GM21515 (cell line): ENCODE measurements at regions not wholly inside any gene's neighbourhood (a gene's known extent, or its start where the extent isn't known, plus 50 kb on each side); places are given as distances from the start of the nearest gene placed in this dataset.

Experiments used
- ATAC-seq: cut with Tn5 transposase; IDR thresholded peaks from one replicate; pipeline ENCODE4 v1.9.1; 2021; ENCODE audit not compliant: unreplicated experiment

DNA sequence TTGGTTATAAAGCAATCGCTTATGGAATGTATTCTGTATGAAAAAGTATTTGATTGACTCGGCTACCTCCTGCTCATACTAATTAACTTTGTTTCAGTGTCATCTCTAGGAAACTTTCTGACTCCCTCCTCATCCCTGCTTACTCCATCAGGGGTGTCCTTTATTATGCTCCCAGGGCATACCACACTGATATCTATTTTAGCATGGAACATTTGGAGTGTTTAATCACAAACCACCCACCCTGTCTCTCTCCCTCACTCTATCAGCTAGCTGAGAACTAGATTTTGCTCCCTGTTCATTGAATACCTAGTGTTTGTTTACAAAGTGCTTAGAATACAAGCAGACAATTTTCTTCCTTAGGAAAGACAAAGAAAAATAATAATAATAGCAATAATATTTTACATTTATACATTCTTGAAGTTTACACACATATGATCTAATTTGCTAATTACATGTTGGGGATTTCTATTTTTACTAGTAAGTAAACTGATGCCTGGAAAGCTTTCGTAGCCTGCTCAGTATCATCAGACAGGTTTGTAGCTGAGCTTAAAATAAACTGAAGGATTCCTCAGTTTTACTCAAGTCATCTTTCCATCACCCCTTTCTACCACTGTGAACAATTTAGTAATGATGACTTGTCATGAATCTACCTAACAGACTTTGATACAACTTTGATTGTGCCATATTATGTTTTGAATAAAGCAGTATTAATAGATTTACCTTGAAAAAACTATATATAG lies 811.4 kb upstream of the HS3ST1 start:
- no peak for ATAC-seq

DNA sequence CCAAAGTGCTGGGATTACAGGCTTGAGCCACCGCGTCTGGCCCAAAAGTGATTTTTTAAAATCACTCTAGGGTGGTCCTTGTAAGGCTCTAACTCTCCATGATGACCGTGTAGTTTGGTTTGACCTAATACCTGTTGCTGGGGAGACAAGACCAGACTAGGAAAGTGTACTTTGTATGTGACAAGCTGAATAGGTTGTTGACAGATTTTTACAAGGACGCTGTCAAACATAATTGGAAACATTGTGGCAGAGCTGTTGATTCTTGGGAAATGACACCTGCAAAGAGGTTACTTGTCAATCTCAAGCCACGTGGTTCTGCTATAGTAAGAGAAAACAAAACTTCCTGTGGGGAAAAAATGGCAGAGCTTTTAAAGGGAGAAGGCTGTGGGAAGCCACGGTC lies 802.4 kb upstream of the HS3ST1 start:
- no peak for ATAC-seq

DNA sequence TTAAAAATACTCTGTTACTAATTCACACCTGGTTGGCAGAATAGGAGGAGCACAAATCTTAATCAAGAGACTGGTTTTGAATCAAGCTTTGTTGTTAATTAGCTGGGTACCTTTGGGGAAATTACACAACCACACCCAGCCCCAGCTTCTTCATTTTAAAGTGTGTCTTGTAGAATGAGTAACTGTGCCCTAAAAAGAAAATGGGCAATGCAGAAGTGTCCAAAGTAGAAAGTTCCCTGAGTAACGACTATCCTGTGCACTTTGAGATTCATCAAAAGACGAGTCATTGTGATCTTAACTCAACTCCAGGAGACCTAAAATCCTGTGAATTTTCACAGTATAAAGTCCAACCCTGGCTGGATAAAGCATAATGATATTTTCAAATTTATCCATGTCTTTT lies 792.3 kb upstream of the HS3ST1 start:
- ATAC-seq: no peak

DNA sequence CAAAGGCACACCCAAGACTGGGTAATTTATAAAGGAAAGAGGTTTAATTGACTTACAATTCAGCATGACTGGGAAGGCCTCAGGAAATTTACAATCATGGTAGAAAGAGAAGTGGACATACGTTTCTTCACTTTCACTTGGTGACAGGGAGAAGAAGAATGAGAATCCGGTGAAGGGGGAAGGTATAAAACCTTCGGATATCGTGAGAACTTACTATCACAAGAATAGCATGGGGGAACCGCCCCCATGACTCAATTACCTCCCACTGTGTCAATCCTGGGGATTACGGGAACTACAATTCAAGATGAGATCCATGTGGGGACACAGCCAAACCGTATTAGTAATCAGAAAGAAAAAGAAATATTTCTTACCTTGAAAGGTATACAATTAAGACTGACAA lies 782.9 kb upstream of the HS3ST1 start:
- ATAC-seq: no peak

DNA sequence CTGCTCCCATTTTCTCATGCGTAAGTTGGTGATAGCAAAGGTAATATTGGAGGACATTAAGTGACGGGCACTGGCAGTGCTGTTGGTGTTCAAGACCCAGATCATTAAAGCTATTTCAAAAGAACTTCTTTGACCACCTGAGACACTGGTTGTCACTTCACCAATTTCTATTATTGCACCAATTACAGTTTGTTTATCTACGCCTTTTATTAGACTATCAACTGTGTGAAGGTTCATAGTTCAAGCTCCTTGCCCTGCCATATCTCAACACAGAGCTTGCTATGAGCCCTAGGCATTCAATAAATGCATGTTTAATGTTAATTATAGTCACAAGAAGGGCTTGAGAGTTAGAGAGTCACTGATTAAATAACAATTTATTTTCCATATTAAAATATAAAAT lies 778.7 kb upstream of the HS3ST1 start:
- no peak for ATAC-seq

DNA sequence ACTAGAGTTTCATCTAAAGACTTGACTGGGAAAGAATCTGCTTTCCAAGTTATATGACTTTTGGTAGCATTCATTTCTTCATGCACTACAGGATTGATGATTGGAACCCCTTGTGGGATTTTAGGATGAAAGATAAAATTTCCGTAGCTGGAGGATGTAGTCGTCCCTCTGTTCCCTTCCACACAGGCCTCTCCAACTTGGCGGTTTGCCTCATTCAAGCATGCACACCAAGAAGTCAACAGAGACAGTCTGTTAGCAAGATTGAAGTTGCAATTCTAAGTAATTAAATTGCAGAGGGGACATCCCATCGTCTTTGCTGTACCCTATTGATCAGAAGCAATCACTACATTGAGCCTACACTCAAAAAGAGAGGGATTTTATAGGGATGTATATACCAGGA lies 777.4 kb upstream of the HS3ST1 start:
- ATAC-seq: no peak

DNA sequence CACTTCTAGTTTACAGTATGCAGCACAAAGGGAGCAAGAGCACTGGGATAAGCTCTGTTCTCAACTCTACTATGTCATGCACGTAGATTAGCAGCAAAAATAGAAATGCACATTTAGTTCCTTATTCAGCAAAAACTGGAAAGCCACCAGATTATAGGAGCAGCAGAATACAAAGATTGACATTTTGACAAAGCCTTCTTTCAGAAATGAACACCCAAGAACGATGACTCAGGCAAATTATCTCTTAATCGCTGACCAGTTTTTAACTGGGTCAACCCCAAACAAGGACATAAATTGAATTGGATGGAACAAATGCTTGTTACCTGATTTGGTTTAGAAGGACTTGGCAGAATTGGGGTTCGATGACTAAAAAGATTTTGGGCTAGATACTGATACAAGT lies 775.3 kb upstream of the HS3ST1 start:
- no peak for ATAC-seq

DNA sequence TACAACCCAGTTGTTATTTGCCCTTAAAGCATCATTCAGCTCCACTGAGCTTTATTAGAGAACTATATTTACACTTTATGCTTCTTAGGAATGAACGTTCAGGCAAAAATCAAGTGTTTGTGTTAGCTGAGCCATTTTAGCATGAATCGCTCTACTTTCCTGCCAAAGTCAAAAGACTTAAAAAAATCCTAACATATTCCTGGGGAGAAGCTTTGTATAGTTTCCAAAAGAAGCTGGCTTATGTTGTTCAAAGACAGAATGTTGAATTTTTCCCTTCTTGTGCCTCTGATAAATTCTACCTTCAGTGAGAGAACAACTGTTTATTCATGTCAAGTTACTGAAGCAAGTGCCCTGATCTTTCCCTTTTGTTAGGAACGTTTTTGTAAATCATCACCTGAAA lies 771.5 kb upstream of the HS3ST1 start:
- no peak for ATAC-seq

DNA sequence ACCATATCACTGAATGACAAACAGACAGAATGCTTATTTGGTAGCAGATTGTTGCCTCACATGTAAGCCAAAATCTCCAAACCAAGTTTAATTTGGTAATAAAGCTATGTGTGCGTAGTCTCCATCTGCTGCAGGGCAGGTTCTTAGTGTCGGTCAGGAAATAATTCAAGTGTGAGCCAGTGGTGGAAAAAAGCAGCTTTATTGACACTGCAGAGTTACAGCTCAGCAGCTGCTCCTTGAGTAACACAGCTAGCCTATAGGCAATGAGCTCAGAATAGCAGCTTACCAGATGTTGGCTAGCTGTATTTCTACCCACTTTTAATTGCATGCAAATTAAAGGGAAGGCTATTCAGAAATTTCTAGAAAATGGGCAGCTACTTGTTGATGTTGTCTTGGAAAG lies 757.8 kb upstream of the HS3ST1 start:
- ATAC-seq: no peak

DNA sequence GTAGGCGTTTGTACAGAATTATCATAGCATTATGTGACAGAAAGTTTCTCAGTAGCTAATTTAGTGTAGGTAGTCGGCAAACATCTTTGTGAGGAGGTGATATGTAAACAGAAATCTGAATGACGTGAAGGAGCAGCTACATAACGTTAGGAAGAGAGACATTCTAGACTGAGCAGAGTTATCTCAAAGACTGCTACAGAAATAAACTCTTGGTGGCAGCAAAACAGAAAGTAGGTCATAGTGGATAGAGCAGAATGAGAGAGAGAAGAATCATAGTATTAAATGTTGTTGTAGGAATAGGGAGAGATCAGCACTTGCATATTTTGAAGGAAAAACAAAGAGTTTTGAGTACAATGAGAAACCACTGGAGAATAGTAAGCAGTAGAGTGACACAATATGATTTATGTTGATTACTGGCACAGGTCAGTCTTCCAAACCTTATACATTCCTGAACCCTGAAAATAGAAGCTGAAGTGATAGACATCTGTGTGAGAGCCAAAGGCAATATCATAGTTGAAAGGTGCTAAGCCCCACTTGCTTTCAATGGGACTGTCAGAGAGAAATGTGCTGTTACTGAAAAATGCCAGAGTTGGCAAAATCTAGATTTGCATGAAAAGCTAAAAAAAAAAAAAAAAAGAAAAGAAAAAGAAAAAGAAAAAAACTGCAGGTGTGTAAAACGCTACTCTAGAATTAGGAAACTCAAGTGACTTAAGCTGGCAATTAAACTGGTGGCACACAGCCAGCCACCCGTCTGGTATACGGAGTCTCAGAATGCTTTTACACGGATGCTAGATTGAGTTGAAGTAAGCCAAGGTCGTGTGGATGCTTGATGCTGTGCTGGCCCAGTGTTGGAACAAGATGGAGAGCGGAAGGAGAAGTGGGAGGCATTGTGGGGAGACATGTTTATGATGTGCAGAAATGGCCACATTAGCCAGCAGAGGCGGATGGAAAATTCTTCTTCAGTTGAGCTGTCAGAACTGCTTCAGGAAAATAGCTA lies 750.2 kb upstream of the HS3ST1 start:
- ATAC-seq: no peak

DNA sequence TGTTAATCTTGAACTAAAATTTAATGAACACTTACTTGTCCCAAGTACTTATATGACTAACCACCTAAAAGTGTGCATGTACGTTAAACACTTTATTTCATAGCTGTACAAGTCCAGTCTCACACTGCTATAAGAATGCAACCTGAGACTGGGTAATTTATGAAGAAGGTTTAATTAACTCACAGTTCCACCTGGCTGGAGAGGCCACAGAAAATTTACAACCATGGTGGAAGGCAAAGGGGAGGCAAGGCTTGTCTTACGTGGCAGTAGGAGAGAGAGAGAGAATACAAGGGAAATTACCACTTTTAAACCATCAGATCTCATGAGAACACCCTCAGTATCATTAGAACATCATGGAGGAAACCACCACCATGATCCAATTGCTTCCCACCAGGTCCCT lies 748.7 kb upstream of the HS3ST1 start:
- no peak for ATAC-seq

DNA sequence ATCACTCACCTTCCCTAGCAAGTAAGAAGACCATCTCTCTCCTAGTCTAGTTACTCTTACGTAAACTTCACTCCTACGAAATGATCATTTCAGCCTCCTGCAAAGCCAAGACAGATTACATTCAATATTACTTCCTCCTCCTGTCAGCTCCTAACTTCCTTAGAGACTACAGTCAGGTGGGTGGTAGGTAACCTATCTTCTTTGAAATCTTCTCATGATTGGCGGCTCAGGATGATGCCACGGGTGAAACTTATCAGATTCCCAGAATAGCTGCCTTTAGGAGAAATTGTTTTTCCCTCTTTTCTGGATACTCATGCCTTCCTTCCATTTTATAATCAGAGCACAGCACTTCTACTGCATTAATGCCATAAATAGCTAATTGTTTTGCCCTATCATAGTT lies 744.8 kb upstream of the HS3ST1 start:
- ATAC-seq: no peak

DNA sequence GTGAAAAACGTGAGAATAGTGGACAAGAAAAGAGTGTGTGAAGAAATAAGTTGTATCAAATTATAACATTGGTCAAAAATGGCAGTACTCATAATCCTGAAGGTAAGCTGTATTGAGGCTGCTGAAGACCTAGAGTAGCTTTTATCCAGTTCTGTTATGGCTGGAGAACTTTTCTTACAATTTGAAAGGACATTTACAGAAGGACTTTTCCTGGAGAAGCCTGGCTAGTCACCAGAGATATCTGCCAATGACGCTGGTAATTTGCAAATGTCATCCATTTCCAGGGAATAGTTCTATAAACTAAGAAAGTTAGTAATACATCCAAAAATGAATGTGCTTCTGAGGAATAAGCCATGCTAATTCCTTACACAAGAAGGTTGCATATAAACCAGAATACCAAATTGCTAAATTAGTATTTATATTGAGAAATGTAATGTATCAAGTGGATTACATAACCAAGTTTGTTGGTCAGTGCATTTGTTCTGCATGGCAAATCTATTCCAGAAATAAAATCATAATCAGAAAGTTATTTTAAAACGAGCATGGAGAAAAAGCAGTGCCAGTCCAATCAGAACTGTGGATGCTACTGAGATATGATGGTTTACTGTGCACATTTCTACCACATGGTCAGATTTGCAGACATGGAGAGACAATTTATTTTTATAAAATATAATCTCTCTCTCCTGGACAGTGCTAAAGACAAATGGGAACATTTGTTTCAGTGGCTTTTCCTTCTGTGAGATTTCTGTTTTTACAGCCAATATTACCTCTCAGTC lies 743.7 kb upstream of the HS3ST1 start:
- no peak for ATAC-seq

DNA sequence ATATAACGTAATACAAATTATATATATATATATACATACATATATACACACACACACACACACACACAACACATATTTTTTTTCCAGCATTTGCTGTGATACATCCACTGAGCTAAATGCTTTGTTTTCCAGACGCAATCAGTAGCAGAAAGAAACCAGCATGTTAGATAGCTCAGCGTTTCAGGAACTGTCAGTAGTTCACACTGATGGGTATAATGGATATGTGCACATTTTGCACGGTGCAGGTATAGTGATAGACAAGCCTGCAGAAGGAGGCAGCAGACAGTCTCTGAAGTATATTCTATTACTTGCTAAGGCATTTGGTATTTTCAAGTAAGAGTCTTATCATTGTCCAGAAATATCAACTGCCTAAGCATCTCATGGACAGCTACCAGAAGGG lies 741.6 kb upstream of the HS3ST1 start:
- ATAC-seq: no peak

DNA sequence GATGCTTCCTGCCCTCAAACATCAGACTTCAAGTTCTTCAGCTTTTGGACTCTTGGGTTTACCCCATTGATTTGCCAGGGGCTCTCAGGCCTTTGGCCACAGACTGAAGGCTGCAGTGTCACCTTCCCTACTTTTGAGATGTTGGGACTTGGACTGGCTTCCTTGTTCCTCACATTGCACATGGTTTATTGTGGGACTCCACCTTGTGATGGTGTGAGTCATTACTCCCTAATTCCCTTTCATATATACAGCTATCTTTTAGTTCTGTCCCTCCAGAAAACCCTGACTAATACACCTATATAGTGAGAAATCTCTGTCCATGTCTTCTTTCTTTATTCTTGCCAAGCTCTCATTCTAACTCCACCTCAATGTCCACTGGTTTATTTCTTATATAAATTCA lies 736.9 kb upstream of the HS3ST1 start:
- no peak for ATAC-seq

DNA sequence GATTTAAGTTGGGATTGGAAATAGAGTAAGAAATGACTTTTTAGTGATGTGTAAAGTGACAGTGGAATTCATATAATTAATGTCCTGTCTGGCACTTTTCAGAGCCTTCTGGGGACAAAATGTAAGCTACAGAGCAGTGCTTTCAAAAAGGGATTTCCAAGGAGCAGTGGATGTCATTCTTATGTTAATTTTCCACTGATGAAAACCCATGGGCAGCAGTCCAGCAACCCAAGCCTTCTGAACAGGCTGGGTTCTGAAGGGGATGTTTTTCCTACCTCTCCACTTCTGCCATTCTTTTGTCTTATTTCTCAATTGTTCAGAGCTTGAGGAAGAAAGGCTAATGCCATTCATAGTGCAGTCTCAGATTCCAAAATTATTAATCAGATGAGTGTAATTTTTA lies 717.6 kb upstream of the HS3ST1 start:
- no peak for ATAC-seq

DNA sequence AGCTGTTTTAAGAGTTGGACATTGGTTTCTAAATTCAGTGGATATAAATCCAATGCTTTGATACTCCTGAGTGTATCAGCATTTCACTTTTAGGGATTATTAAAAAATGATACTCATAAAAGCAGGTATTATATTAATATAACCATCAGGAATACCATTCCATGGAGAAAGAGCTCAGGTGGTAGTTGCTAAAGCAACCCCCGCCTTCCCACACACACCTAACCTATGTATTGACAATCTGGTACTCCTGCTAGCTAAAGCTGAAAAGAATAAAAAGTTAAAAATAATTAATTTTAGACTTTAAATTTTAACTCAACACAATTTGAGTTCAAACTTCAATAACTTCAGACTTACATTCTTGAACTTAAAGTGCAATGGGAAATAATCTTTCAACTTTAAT lies 717.1 kb upstream of the HS3ST1 start:
- no peak for ATAC-seq

DNA sequence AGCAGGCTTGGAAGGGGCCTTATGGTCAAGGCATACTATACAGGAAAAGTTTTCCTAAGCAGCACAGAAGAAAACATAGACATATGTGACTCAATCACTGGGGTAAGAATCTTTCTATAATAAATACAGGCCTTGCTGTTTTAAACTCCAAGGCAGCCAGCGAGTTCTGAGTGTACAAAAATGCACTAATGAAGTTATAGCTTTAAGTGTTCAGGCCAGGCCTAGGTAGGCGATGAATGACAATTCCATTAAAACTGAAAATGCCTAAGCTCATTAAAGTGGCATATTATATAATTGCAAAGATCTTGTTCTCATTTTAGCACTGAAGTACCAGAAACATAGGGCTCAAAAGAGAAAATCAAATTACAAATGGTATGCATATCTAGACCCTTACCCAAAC lies 716.4 kb upstream of the HS3ST1 start:
- ATAC-seq: no peak

DNA sequence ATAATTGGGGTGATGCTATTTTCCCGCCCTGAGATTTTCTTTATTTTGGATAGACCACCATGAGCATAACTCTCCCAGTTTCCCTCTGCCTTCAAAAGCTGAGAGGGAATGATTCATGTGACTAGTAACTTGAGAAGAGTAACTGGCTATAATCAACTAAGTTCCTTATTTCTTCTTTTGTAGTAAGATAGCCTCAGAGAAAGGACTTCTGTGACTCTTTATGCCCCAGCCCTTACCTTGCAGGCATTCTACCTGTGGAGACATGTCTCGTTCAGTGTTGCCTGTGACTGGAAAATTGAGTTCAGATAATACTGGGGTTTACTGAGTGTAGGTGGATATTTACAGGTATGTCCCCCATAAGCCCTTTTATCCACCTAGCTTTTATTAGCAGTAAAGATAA lies 715.4 kb upstream of the HS3ST1 start:
- ATAC-seq: no peak

DNA sequence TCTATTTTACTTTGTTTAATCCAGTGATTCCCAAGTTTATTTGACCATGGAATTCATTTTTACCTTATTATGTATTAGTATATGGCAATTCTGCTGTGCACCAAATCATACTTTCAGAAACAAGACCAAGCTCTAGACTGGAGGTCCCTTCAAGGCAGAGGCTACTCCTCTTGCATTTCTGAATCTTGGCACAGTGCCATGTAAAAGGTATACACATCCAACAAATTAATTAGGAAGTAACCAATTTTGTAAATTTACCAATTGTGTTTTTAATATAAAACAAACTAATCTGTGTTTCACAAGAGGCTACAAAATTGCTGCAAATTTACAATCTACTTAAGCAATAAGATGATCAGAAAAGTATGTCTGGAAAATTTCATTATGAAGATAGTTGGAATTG lies 712.2 kb upstream of the HS3ST1 start:
- ATAC-seq: no peak

DNA sequence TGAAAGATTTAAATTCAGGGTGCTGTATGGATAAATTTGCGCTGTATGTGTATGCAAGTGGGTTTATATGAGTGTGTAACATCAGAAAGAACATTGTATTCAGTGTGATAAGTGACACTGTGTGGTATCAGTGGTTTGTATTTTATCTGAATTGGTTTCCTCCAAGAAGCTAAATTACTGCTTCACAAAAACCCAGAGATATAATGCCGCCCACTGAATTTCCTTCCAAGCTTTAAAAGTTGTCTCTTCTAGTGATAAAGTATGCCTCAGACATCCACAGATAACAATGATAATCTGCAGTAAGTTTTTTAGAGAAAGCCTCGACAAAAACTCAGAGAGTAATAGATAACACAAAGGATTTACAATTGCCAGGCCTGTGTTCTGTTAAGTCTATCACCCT lies 710.6 kb upstream of the HS3ST1 start:
- no peak for ATAC-seq

DNA sequence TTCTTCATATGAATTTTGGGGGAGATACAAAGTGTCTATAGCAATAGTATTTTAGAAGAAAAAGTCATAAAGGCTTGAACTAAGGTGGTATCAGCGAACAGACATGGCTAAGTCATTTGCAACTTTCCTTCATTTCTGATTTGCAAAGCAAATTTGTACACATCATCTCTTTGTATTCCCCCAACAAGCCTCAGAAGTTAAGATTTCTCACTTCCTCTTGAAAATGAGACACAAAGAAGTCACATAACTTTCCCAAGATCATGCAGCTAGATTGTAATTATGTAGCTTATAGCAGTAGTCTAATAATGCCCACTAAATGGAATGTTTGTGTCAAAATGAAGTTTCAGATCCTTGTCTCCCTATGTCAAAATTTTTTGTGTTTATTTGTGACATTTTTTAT lies 709.8 kb upstream of the HS3ST1 start:
- ATAC-seq: no peak
